Neural crest cell (in vitro differentiated cells): ENCODE measurements at regions not wholly inside any gene's neighbourhood (a gene's known extent, or its start where the extent isn't known, plus 50 kb on each side); places are given as distances from the start of the nearest gene placed in this dataset.
"Not testable (repeated sequence)": the region's sequence is repeated elsewhere in the genome, so short reads cannot be mapped to it uniquely, and the experiment has no call there.

Experiments used
- DNase-seq: peaks from one replicate; pipeline ENCODE4 v3.0.0; 2021; ENCODE audit warnings: low read depth, mixed read lengths, low spot score
- H3K27ac Mint-ChIP-seq: one replicate; pipeline ENCODE4 v1.8.0; 2021; ENCODE audit warnings: mild to moderate bottlenecking, mixed read lengths; ENCODE audit not compliant: unreplicated experiment
- H3K27me3 Mint-ChIP-seq: 2 replicates; pipeline ENCODE4 v1.8.0; 2021; ENCODE audit warnings: low read depth, mild to moderate bottlenecking, mixed read lengths
- H3K36me3 Mint-ChIP-seq: 2 replicates; pipeline ENCODE4 v1.8.0; 2021; ENCODE audit warnings: low read depth, mild to moderate bottlenecking, mixed read lengths
- H3K4me1 Mint-ChIP-seq: 2 replicates; pipeline ENCODE4 v1.8.0; 2021; ENCODE audit warnings: mixed read lengths
- H3K4me3 Mint-ChIP-seq: one replicate; pipeline ENCODE4 v1.8.0; 2021; ENCODE audit warnings: mild to moderate bottlenecking, mixed read lengths
- H3K9me3 Mint-ChIP-seq: 2 replicates; pipeline ENCODE4 v1.8.0; 2021; ENCODE audit warnings: mixed read lengths
- CTCF ChIP-seq: fragments of 200-600 bp; sonication (generic); conservative IDR thresholded peaks from 2 replicates; pipeline ENCODE4 v1.5.0; 2021; ENCODE audit warnings: antibody characterized with exemption, mild to moderate bottlenecking

DNA sequence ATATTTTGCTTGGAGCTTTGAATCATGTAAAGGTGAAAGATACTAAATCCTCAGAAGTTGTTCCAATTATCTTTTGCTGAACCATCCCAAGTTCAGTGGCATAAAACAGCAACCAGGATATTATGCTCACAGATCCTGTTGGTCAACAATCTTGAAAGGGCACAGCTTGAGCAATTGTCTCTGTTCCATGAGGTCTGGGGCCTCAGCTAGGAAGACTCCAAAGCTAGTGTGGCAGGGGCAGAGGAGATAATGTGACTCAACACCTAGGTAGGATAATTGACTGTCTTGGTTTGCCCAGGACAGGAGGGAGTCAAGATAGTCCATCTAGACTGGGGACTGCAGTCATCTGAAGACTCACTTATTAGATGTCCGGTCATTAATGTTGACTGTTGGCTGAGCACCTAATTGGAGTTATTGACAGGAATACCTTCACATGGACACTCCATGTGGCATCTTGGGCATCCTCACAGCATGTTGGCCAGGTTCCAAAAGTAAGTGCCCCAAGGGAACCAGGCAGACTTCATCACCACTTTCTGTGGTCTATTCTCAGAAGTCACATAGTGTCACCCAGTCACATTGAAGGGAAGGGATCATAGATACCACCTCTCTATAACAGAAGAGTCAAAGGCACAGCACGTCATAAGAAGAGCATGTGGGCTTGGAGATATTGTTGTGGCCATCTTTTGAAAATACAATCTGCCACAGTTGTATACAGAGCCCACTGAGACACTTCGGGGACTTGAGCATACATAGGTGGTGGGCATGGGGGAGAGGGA, 88.4 kb upstream of the GPBP1 start:
- Mint-ChIP-seq H3K27me3 (no peaks in the 10 kb centered on the region), H3K27ac (no peak overlapping the region), H3K36me3 (no peaks in the 10 kb centered on the region), H3K4me1 (no peaks in the 10 kb centered on the region), H3K9me3 (no peaks in the 10 kb centered on the region), H3K4me3 (no peak overlapping the region)
- TF ChIP-seq CTCF, result no peak
- DNase-seq, result no peak

DNA sequence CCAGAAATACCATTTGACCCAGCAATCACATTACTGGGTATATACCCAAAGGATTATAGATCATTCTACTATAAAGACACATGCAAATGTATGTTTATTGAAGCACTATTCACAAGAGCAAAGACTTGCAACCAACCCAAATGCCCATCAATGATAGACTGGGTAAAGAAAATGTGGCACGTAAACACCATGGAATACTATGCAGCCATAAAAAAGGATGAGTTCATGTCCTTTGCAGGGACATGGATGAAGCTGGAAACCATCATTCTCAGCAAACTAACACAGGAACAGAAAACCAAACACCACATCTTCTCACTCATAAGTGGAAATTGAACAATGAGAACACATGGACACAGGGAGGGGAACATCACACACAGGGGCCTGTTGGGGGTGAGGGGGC, 85.9 kb upstream of the GPBP1 start:
- H3K36me3 Mint-ChIP-seq, H3K4me1 Mint-ChIP-seq, H3K27ac Mint-ChIP-seq, H3K27me3 Mint-ChIP-seq, DNase-seq, H3K4me3 Mint-ChIP-seq, H3K9me3 Mint-ChIP-seq: not testable (repeated sequence)

- no peaks in the 10 kb centered on the region for H3K27me3 Mint-ChIP-seq
- peaks cover 12% of the 10 kb centered on the region for H3K9me3 Mint-ChIP-seq
- no peak for TF ChIP-seq CTCF
- H3K4me3 Mint-ChIP-seq, result no peak overlapping the region
- no peak for DNase-seq
- H3K36me3 Mint-ChIP-seq, result peaks cover 5% of the 10 kb centered on the region
- H3K4me1 Mint-ChIP-seq, result no peaks in the 10 kb centered on the region
- H3K27ac Mint-ChIP-seq, result no peak overlapping the region
Measured at GRCh38 chr5:57094753-57095683, 78.8 kb upstream of the GPBP1 start.

GRCh38 chr5:57097526-57097925, 76.3 kb upstream of the GPBP1 start:
- no peak for TF ChIP-seq CTCF
- no peak overlapping the region for H3K4me3 Mint-ChIP-seq
- DNase-seq, result no peak
- H3K9me3 Mint-ChIP-seq, result peaks cover 12% of the 10 kb centered on the region
- no peak overlapping the region for H3K27ac Mint-ChIP-seq
- no peaks in the 10 kb centered on the region for H3K4me1 Mint-ChIP-seq
- peaks cover 5% of the 10 kb centered on the region for H3K36me3 Mint-ChIP-seq
- no peaks in the 10 kb centered on the region for H3K27me3 Mint-ChIP-seq

DNA sequence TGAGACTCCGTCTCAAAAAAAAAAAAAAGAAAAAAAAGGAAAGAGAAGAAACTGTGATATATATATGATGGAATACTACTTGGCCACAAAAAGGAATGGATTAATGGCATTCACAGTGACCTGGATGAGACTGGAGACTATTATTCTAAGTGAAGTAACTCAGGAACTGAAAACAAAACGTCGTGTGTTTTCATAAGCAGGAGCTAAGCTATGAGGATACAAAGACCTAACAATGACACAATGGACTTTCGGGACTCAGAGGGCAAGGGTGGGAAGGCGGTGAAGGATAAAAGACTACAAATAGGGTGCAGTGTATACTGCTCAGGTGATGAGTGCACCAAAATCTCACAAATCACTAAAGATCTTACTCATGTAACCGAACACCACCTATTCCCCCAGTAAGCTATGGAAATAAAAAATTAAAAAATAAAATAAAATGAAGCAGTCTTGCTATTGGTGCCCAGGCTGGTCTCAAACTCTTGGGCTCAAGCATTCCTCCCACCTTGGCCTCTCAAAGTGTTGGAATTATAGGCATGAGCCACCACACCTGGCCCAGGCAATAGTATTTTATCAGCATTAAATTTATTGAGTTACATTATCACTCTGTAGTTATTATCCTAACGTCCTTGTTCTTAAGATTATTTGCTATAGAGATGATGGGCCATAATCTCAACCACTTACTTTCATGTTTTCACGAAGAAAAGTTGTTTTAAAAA, 71.5 kb upstream of the GPBP1 start:
- Mint-ChIP-seq H3K9me3 (peaks cover 12% of the 10 kb centered on the region), H3K27me3 (no peaks in the 10 kb centered on the region), H3K36me3 (peaks cover 5% of the 10 kb centered on the region), H3K27ac (no peak overlapping the region), H3K4me3 (no peak overlapping the region), H3K4me1 (no peaks in the 10 kb centered on the region)
- no peak for DNase-seq
- no peak for TF ChIP-seq CTCF
